HG03103 (cell line): ENCODE measurements at regions not wholly inside any gene's neighbourhood (a gene's known extent, or its start where the extent isn't known, plus 50 kb on each side); places are given as distances from the start of the nearest gene placed in this dataset.

Source experiments
- ATAC-seq: cut with Tn5 transposase; IDR thresholded peaks from one replicate; pipeline ENCODE4 v1.9.1; 2021; ENCODE audit warnings: low read depth; ENCODE audit not compliant: unreplicated experiment

GRCh38 chr6:146902846-146903245 lies 301.4 kb upstream of the STXBP5 start:
- ATAC-seq, result no peak

DNA sequence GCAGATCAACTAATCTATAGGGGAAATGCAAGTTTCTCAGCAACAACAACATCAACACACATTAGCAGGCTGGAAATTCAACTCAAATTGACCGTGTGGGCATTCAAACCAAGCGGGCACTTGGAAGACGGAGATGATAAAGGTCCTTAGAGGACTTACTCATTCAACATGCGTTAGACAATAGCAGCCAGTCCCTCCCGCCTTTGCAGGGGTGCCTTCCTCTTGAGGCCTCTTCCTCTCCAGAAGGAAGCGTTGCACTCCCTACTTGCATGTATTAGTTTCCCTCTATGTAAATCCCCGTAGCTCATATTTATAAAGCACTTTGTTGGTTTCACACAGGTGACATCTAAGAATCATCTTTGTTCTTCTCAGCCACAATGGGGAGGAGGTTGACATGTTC lies 300.8 kb upstream of the STXBP5 start:
- ATAC-seq, result no peak

DNA sequence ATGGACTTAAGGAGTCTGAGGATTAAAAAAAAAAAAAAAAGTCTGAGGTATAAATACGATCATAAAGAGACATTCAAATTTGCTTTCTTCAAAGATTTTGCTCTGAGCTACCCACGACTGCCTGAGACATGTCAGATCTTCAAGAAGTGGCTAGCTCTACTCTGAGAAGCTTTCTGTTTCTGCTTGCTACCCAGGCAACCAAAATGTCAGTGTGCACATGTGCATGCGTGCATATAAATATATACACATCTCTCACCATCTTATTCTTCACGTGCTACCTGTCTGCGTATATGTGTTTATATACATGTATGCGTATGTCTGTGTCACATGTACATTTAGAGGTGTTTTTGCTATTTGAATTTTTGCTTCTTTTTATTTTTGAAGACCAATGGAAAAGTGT lies 299.6 kb upstream of the STXBP5 start:
- no peak for ATAC-seq

- ATAC-seq, result no peak
These were observed 299.0 kb upstream of the STXBP5 start for GRCh38 chr6:146905181-146905704.

DNA sequence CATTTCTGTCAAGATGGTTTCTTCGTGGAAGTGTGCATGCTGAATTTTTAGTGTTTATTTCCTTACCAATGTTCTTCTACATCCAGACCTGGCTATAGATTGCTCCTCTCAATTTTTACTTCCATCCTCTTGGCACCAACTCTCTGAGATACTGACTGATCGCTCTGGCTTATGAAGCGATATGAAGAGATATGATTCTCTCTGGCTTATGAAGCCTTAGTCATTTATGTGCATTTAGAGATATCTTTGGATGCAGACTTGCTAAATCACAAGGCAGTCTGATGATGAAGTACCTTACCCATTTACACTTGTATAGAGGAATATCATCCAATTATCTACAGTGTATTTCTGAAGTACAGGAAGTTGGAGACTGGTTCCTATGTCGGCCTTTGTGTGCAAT lies 295.4 kb upstream of the STXBP5 start:
- ATAC-seq, result no peak

DNA sequence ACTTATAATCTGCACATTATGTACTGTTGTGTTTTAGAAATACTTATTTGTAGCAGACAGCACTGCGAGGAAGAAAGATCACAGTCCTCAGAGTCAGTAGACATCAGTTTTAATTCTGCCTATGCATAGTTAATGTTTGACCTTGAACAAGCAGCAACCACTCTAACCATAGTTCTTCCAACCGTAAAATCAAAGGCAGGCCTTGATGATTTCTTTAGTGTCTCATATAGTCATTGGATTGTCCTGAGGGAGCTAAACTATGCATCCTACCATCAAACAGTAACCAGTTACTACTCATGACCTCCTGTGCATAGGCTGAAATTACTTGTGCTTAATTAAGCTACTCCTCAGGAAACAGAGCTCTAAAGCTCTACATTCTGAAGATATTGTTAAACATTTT lies 294.8 kb upstream of the STXBP5 start:
- no peak for ATAC-seq

GRCh38 chr6:146909886-146910285 lies 294.3 kb upstream of the STXBP5 start:
- ATAC-seq, result no peak

- no peak for ATAC-seq
These were observed 293.6 kb upstream of the STXBP5 start for GRCh38 chr6:146910611-146911010.

DNA sequence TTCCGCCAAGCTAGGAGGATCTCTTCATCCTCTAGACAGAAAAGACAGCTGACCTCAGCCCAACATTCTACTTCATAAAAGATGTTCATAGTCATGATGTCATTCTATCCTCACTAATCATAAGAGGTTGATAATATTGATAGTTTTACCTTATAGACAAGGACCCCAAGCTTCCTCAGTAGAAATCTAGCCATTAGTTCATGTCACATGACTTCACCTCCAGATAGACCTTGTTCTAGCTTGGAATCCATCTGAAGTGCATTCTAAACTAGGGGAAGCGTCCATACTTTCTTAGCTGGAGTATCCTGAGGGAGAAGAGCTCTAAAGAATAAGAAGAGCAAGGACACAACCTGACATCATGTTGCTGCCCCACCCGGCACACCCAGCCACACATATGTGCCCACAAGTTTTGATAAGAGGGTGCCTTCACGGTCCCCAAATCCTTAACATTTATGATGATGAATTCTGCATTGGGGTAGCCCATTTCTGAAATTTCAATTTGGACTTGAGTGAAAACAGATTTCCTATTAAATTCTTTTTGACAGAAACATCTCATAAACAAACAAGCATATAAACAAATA lies 292.5 kb upstream of the STXBP5 start:
- ATAC-seq, result no peak

- ATAC-seq, result no peak
These were observed 291.2 kb upstream of the STXBP5 start for GRCh38 chr6:146912730-146913685.

DNA sequence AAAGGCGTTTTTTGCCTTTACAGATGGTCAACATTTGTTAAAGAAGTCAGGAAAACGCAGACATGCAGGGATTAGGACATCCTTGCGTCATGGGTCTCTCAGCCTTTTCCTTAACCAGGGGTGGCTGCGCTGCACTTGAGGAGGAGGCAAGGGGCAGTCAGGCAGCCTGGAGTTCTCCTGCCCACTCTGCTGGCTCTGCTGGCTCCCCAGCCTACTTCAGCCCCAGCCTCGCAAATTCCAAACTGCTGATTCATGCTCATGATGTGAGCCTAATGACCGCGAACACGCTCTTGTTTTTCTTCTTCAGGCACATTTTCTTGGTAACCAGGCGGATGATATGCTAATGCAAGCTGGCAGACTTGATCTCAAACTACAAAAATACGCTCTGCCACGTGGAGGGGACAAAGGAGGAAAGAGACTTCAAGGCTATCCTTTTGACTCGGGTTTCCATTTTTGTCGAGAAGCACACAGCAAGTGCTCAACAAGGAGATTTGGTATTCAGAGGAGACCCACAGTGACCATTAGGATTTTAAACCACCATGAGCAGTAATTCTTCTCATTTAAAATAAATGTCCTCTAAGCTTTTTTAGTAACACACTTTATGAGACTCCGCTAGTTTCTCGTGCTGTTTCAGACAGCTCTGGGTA lies 290.3 kb upstream of the STXBP5 start:
- no peak for ATAC-seq

DNA sequence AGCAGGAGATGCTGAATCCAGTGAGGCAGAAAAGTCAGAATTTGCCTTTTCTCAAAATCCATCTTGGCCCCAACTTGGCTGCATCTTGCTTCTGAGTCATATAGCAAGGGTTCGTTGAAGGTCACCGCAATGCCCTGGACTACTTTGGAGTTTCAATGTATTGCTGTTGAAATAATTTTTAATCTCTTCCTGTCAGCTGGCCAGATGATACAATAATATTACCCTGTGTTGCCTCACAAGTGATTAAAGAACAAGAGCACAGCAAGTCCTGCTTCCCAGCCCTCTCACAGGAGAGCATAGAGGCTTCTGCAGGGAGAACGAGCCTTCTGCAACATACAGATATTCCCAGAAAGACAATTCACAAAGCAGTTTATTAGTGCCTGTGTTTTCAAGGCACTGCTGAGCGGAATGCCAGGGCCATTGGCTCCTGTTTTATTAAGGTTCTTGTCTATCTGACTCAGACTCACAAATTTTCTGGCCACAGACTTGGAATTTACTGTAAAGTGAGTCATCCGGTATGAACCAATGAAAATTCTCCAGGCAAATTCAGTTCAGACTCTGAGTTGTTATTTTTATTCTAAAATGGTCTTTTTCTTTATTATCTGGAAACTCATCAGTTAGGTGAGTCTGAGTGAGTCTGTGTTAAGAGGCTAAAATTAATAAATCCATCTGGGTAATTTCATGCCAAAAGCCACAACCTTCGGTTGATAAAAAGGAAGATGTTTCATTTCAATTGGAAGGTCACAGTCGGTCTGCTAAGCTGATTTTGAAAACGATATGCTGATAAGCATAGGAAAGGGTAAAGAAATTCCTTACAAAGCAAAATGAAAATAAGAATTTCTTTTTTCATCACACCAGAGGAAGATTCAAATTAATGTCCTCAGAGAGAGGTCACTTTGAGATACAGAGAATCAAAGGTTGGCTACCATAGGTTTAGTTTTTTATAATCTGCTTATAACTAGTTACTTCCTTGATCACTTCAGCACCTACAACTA lies 289.4 kb upstream of the STXBP5 start:
- ATAC-seq, result no peak

DNA sequence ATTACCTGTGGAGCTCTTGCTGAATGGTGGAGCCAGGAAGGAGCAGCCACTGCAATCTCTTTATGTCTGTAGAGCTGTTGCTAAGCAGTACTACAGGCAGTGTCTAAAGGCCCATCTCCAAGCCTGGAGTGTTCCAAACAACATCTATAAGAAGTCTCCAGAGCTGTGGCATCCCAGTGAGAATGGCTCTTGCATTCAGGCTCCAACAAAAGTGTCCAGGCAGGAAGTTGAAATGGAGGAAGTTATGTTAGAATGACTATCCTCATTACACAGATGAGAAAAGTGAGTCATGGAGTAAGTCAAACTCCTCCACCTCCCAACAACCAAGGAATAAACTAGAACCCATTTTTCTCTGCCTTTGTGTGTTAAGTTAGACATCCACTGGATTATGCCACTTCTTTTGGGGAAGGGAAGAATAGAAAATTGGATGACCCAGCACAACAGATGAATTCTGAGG lies 288.5 kb upstream of the STXBP5 start:
- ATAC-seq, result no peak

DNA sequence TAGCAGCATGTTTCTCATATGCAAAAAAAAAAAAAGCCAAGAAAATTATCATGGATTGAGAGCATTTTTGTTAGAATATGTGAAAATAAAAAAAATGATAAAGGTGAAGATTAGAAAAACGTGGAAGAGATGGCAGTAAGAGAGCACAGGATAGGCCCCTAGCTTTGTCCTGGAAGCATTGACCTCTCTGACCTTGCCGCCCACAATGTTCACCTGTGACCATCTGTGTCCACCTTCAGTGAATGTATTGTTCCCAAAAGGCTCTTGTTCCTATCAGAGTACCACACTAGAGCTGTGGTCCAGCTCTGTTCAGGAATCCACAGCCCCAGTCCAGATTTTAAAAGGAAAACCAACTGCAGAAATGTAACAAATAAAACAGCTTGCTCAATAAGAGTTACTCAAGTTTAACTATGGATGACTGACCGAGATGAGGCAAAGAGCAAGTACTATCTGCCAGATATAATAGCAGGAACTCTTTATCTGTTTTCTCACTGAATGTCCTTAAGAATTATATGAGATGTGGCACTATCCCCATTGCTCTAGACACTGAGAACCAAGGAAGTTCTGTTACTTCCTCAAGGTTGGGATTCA lies 287.7 kb upstream of the STXBP5 start:
- ATAC-seq, result no peak

- ATAC-seq, result no peak
These were observed 287.0 kb upstream of the STXBP5 start for GRCh38 chr6:146917182-146917581.

DNA sequence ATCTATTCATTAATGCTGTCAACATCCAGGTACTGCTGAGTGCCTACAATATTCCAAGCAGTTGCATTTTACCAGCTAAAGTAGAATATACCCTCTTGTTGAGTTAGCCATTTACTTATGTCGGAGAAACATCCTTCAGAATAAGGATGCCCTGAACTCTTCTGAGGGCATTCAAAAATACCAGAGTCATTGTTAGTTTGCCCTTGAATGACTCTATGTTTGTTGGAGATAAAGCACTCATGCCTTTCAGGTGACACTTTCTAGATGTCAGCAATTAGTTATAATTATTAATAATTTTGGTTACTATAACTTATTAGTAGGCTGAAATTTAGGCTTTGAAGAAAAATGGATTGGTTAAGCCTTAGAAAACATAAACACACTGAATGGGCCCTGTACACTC lies 286.2 kb upstream of the STXBP5 start:
- ATAC-seq, result no peak

DNA sequence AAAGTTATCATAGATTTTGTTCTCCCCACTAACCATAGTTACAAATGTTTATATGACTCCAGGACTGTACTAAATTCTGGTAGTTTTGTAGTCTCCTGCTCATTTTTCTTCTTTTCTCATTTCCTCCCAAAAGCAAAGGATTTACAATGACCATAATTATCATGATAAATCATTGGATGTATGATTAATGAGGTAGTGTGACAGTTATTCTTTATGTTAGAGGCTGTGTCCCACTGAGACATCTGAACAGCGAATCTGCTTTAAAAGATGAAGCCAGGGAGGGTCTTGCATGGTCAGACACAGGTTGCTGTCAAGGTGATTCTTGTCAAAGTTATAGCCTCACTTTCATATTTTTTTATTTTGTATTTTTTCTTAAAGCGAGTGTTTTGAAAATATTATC lies 285.2 kb upstream of the STXBP5 start:
- no peak for ATAC-seq

DNA sequence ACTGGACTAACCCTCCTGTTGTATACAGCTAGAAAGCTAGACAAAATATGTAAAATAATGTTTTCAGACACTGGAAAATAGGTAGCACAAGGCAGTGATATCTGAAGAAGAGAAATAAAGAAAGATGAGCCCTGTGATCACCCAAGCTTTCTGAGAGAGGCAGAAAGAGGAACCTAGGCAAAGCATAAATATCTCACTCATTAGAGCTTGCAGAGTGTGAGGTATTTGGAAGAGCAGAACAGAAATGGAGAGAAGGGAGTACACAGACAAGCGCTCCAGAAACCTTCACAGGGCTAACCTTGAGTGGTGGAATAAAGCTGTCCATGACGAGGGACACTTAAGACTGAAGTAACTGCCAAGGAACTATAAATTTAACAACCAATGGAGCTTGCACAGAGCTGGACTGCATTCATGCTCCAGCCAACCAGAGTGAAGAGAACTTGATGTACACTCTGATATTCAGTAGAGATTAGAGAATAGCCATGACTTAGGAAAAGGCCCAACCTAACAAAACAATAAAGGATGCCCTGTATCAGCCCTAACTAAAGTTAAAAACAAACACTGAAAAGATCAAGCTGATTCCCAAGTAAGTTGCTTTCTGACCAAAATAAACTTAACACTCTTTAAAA lies 280.9 kb upstream of the STXBP5 start:
- no peak for ATAC-seq

DNA sequence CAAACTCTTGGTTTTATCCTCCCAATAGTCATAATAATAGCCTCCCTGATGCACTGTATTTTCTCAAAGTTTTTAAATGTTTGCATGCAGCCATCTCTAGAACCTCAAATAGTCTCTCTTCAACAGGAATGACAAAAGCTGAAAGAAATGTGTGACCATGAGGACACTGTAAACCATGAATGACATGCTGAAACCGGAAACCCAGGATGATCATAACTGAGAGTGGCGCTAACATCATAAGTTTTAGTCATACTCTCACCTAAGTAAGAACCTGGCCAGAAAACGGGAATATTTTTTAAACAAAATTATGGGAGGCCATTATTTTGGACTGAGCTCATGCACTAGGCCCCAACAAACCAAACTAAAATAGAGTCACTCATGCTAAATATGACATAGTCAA lies 278.4 kb upstream of the STXBP5 start:
- ATAC-seq, result no peak
